K562 (cell line): ENCODE measurements at regions not wholly inside any gene's neighbourhood (a gene's known extent, or its start where the extent isn't known, plus 50 kb on each side); places are given as distances from the start of the nearest gene placed in this dataset.

ENCODE experiments used
- ATAC-seq: fragments of 200-7000 bp; cut with Tn5 transposase; 3 replicates; pipeline ENCODE4 v1.9.1; 2020; ENCODE audit warnings: moderate library complexity
- BruUV-seq: library from RNA; stranded (reverse); fragments of 400-500 nt; replicated peaks from 2 replicates; lab custom pipeline; 2021; lab: Mats Ljungman, UMichigan
- CTCF ChIA-PET: fragments of 300-600 bp; formaldehyde crosslinking; extraction: SDS; loops from one replicate; lab custom pipeline; 2021; ENCODE audit warnings: low intra/inter-chr PET ratio; lab: Yijun Ruan, JAX
- POLR2A ChIA-PET: fragments of 300-600, 350-650 bp; sonication (Branson Sonifier 250); formaldehyde crosslinking; extraction: SDS; loops from one replicate; lab custom pipeline; 2021; ENCODE audit warnings: antibody characterized with exemption, inconsistent platforms; lab: Yijun Ruan, JAX
- DNase-seq, 4 experiments: peaks; one replicate each; pipeline versions ENCODE4 v3.0.0 to v3.0.0-alpha.2; 2011 to 2018; ENCODE audit warnings: low spot score in 3 of 4, mixed read lengths in 3 of 4; ENCODE audit errors: extremely low read depth in 1 of 4
- FAIRE-seq: peaks from 2 replicates; lab custom pipeline; 2011; peaks lifted over from hg19 to GRCh38; lab: Jason Lieb, UNC
- H2AFZ ChIP-seq: 2 replicates; pipeline ENCODE4 v1.6.0; 2011; ENCODE audit warnings: low read depth, low read length, control low read depth, inconsistent platforms
- H3K27ac ChIP-seq: fragments of 200-600 bp; 3 replicates; pipeline ENCODE4 v1.8.0; 2011; ENCODE audit warnings: low read depth, mild to moderate bottlenecking, control low read depth, inconsistent platforms, low read length, moderate library complexity, mixed read lengths; ENCODE audit errors: extremely low read depth
- H3K27me3 ChIP-seq, 2 experiments: fragments of 300-600 bp in 1 of 2; 2 replicates in 1 of 2; 3 replicates in 1 of 2; pipeline versions ENCODE4 v1.6.0 to v1.8.0; 2011; ENCODE audit warnings: inconsistent platforms in 2 of 2, low read length in 2 of 2, mild to moderate bottlenecking in 1 of 2, mixed read lengths in 1 of 2, moderate library complexity in 1 of 2; ENCODE audit not compliant: control insufficient read depth in 2 of 2, insufficient read depth in 2 of 2
- H3K36me3 ChIP-seq: fragments of 300-600 bp; 3 replicates; pipeline ENCODE4 v1.8.0; 2011; ENCODE audit warnings: mild to moderate bottlenecking, low read length, inconsistent platforms; ENCODE audit not compliant: control insufficient read depth, insufficient read depth
- H3K4me1 ChIP-seq, 2 experiments: fragments of 200-600 bp in 1 of 2; replicated peaks in 1 of 2; 2 replicates in 1 of 2; 3 replicates in 1 of 2; pipeline versions ENCODE4 v1.5.1 to v1.8.0; 2011; ENCODE audit warnings: inconsistent platforms in 2 of 2, low read length in 2 of 2, mild to moderate bottlenecking in 1 of 2, mixed read lengths in 1 of 2, moderate library complexity in 1 of 2; ENCODE audit not compliant: control insufficient read depth in 2 of 2, insufficient read depth in 2 of 2
- H3K4me2 ChIP-seq: 2 replicates; pipeline ENCODE4 v1.6.1; 2011; ENCODE audit warnings: low read length, control low read depth, inconsistent platforms, mixed read lengths; ENCODE audit not compliant: insufficient read depth
- H3K4me3 ChIP-seq: fragments of 200-600 bp; sonication (generic), shearing (Covaris generic); 2 replicates; pipeline ENCODE4 v1.5.1; 2016; ENCODE audit warnings: control low read depth, inconsistent platforms
- H3K79me2 ChIP-seq: fragments of 200-600 bp; 3 replicates; pipeline ENCODE4 v1.8.0; 2011; ENCODE audit warnings: low read length, inconsistent platforms; ENCODE audit not compliant: control insufficient read depth, insufficient read depth
- H3K9ac ChIP-seq, 2 experiments: 2 replicates each; pipeline versions ENCODE4 v1.6.0 to v1.6.1; 2011; ENCODE audit warnings: low read depth in 2 of 2, low read length in 2 of 2, control low read depth in 1 of 2, inconsistent platforms in 1 of 2, mild to moderate bottlenecking in 1 of 2, mixed read lengths in 1 of 2; ENCODE audit not compliant: insufficient read depth in 1 of 2
- H3K9me1 ChIP-seq: one replicate; pipeline ENCODE4 v1.6.0; 2011; ENCODE audit warnings: inconsistent platforms, mild to moderate bottlenecking, low read length, moderate library complexity; ENCODE audit not compliant: control insufficient read depth, insufficient read depth
- H3K9me3 ChIP-seq: replicated peaks from 2 replicates; pipeline ENCODE4 v1.5.1; 2011; ENCODE audit warnings: low read depth, low read length, inconsistent platforms; ENCODE audit not compliant: control insufficient read depth, insufficient read depth
- H4K20me1 ChIP-seq: replicated peaks from 2 replicates; pipeline ENCODE4 v1.6.1; 2011; ENCODE audit warnings: low read length, inconsistent platforms, mixed read lengths; ENCODE audit not compliant: control insufficient read depth, insufficient read depth
- CBFA2T2 ChIP-seq: fragments of 450-650 bp; conservative IDR thresholded peaks from 2 replicates; pipeline ENCODE4 v1.6.1; 2017; ENCODE audit warnings: mild to moderate bottlenecking
- CBFB ChIP-seq: sonication (generic); formaldehyde crosslinking; IDR thresholded peaks from 2 replicates; pipeline ENCODE4 v1.4.0; 2020; ENCODE audit warnings: mild to moderate bottlenecking, missing genetic modification reagents
- CEBPB ChIP-seq: fragments of 450-650 bp; IDR thresholded peaks from 2 replicates; pipeline ENCODE4 v1.6.1; 2016; ENCODE audit warnings: missing genetic modification characterization, missing compliant biosample characterization
- POLR2G ChIP-seq: fragments of 200-400 bp; formaldehyde crosslinking; IDR thresholded peaks from 2 replicates; pipeline ENCODE4 v1.6.1; 2017; ENCODE audit warnings: low read depth, mild to moderate bottlenecking, antibody characterized with exemption, low read length, moderate library complexity
- RNF219 ChIP-seq: fragments of 250-450 bp; sonication (Bioruptor Pico); IDR thresholded peaks from 2 replicates; pipeline ENCODE4 v1.5.0; 2022; ENCODE audit warnings: mild to moderate bottlenecking
- ZBTB5 ChIP-seq: fragments of 450-650 bp; IDR thresholded peaks from 2 replicates; pipeline ENCODE4 v1.6.1; 2017; ENCODE audit warnings: antibody characterized with exemption
- ZKSCAN8 ChIP-seq: fragments of 200-800 bp; sonication (Bioruptor generic); IDR thresholded peaks from 2 replicates; pipeline ENCODE4 v1.6.1; 2016; ENCODE audit warnings: missing genetic modification characterization, missing compliant biosample characterization
- ZNF124 ChIP-seq: sonication (generic); formaldehyde crosslinking; IDR thresholded peaks from 2 replicates; pipeline ENCODE4 v1.8.1; 2022; ENCODE audit warnings: missing genetic modification reagents
- ZNF224 ChIP-seq: sonication (generic); formaldehyde crosslinking; IDR thresholded peaks from 2 replicates; pipeline ENCODE4 v1.8.0; 2022; ENCODE audit warnings: mild to moderate bottlenecking, missing genetic modification reagents
- ZNF239 ChIP-seq: fragments of 250-450 bp; sonication (Bioruptor Pico); IDR thresholded peaks from 2 replicates; pipeline ENCODE4 v1.4.0; 2020; ENCODE audit warnings: mild to moderate bottlenecking
- ZNF77 ChIP-seq: fragments of 250-450 bp; sonication (Bioruptor Pico); IDR thresholded peaks from 2 replicates; pipeline ENCODE4 v1.5.0; 2020
- WGBS: fragments of 100-300 bp; shearing (Covaris generic); methylation state at CpG from one replicate; pipeline ENCODE4 v1.1.6; 2016; ENCODE audit warnings: low coverage, mixed read lengths; ENCODE audit not compliant: insufficient coverage; ENCODE audit errors: missing lambda C conversion rate; 5-methylcytosine and 5-hydroxymethylcytosine counted together
- in situ Hi-C: fragments of 300-500 bp; cut with MboI; formaldehyde crosslinking; loops from 4 replicates; pipeline ENCODE4 v1.15.0; 2018; ENCODE audit warnings: inconsistent platforms, mixed read lengths
- intact Hi-C: fragments of 100-400 bp; cut with micrococcal nuclease; formaldehyde crosslinking; loops from 2 replicates; pipeline ENCODE4 v1.14.2; 2022

- FAIRE-seq (no peak), ATAC-seq (no peak), DNase-seq (no peak)
- Histone ChIP-seq H3K9me1 (no peaks in the 10 kb centered on the region), H3K4me3 (no peak overlapping the region), H4K20me1 (no peaks in the 10 kb centered on the region), H3K27ac (no peak overlapping the region), H3K9me3 (no peaks in the 10 kb centered on the region), H3K9ac (no peak overlapping the region), H2AFZ (no peak overlapping the region), H3K4me1 (no peaks in the 10 kb centered on the region; a peak in 1 of 5 replicates), H3K4me2 (no peak overlapping the region), H3K36me3 (no peaks in the 10 kb centered on the region), H3K27me3 (peaks cover 0 to 16% of the 10 kb centered on the region in 2 experiments; a peak in 3 of 5 replicates), H3K79me2 (no peaks in the 10 kb centered on the region)
- intact Hi-C loops = no loop called here
- TF ChIP-seq RNF219 (no peak), POLR2G (no peak)
- BruUV-seq = no TSS peak
- in situ Hi-C loops = no loop called here
- ChIA-PET POLR2A (no interaction called here), CTCF (no interaction called here)
- 0% methylated on average over 9 of the region's 10 CpGs for WGBS
These were observed 92.5 kb upstream of the DMRT1 start for GRCh38 chr9:748861-749497.

- ChIA-PET CTCF (no interaction called here), POLR2A (interaction anchor here (0.8 kb wide), 1 partner anchor 1263 kb away, joined by 3 read pairs; no protein-coding TSS in a partner anchor)
- H3K4me2 ChIP-seq = no peak overlapping the region
- 3% methylated on average over 5 of the region's 5 CpGs for WGBS
- no peak for ATAC-seq
- H2AFZ ChIP-seq = no peak overlapping the region
- intact Hi-C loops (no loop called here), in situ Hi-C loops (loop anchor here (25.0 kb wide), 1 partner anchor 137 kb away; no protein-coding TSS in a partner anchor)
- no peak for DNase-seq
- H3K27ac ChIP-seq = no peak overlapping the region
- BruUV-seq = no TSS peak
- no peaks in the 10 kb centered on the region for H3K36me3 ChIP-seq
- no peaks in the 10 kb centered on the region for H3K79me2 ChIP-seq
- no peak overlapping the region for H3K9ac ChIP-seq
- FAIRE-seq = no peak
- no peak for TF ChIP-seq CBFA2T2
- TF ChIP-seq ZNF239 (CRISPR knock-in tag) = no peak
- TF ChIP-seq ZKSCAN8 = no peak
- no peak for TF ChIP-seq CEBPB (tag)
- no peak for TF ChIP-seq ZNF124 (CRISPR knock-in tag)
- TF ChIP-seq CBFB (CRISPR knock-in tag) = no peak
- TF ChIP-seq ZNF77 = no peak
- no peak for TF ChIP-seq ZNF224 (CRISPR knock-in tag)
- TF ChIP-seq ZBTB5 = no peak
- H3K27me3 ChIP-seq = peaks cover 0 to 14% of the 10 kb centered on the region in 2 experiments; a peak in 3 of 5 replicates
- H3K9me1 ChIP-seq = no peaks in the 10 kb centered on the region
- H3K4me1 ChIP-seq = no peaks in the 10 kb centered on the region; a peak in 1 of 5 replicates
- H3K9me3 ChIP-seq = no peaks in the 10 kb centered on the region
- no peak overlapping the region for H3K4me3 ChIP-seq
- no peaks in the 10 kb centered on the region for H4K20me1 ChIP-seq
These were observed 91.8 kb upstream of the DMRT1 start for GRCh38 chr9:749716-750115.
